WTC11 (cell line): ENCODE measurements at regions not wholly inside any gene's neighbourhood (a gene's known extent, or its start where the extent isn't known, plus 50 kb on each side); places are given as distances from the start of the nearest gene placed in this dataset.

Experiments used
- CTCF ChIP-seq: fragments of 200-600 bp; IDR thresholded peaks from 2 replicates; pipeline ENCODE4 v1.8.0; 2022; ENCODE audit warnings: antibody characterized with exemption
- NFE2L1 ChIP-seq: sonication (generic); formaldehyde crosslinking; IDR thresholded peaks from 2 replicates; pipeline ENCODE4 v1.8.1; 2023; ENCODE audit warnings: missing genetic modification reagents

GRCh38 chr20:52010541-52010940, 181.0 kb downstream of the ZFP64 start:
- TF ChIP-seq NFE2L1 (CRISPR knock-in tag) (no peak), CTCF (no peak)
